Mesothelial cell of epicardium (in vitro differentiated cells): ENCODE measurements at regions not wholly inside any gene's neighbourhood (a gene's known extent, or its start where the extent isn't known, plus 50 kb on each side); places are given as distances from the start of the nearest gene placed in this dataset.

Experiments
- DNase-seq, 2 experiments: peaks; one replicate each; pipeline ENCODE4 v3.0.0; 2021; ENCODE audit warnings: low spot score in 2 of 2; ENCODE audit not compliant: unreplicated experiment in 2 of 2
- H3K27ac Mint-ChIP-seq: 2 replicates; pipeline ENCODE4 v1.8.0; 2021; ENCODE audit warnings: mixed read lengths
- H3K27me3 Mint-ChIP-seq: 2 replicates; pipeline ENCODE4 v1.8.0; 2021; ENCODE audit warnings: low read depth, mixed read lengths
- H3K36me3 Mint-ChIP-seq: 2 replicates; pipeline ENCODE4 v1.8.0; 2021; ENCODE audit warnings: mixed read lengths
- H3K4me1 Mint-ChIP-seq: 2 replicates; pipeline ENCODE4 v1.8.0; 2021; ENCODE audit warnings: mixed read lengths
- H3K4me3 Mint-ChIP-seq: 2 replicates; pipeline ENCODE4 v1.8.0; 2021; ENCODE audit warnings: mild to moderate bottlenecking, moderate library complexity, mixed read lengths
- H3K9me3 Mint-ChIP-seq: 2 replicates; pipeline ENCODE4 v1.8.0; 2021; ENCODE audit warnings: mixed read lengths
- CTCF ChIP-seq: fragments of 200-600 bp; sonication (generic); IDR thresholded peaks from one replicate; pipeline ENCODE4 v1.5.0; 2021; ENCODE audit warnings: antibody characterized with exemption; ENCODE audit not compliant: unreplicated experiment

- H3K36me3 Mint-ChIP-seq: no peaks in the 10 kb centered on the region
- H3K9me3 Mint-ChIP-seq: peaks cover 5% of the 10 kb centered on the region
- peaks cover 7% of the 10 kb centered on the region for H3K4me1 Mint-ChIP-seq
- H3K4me3 Mint-ChIP-seq: no peak overlapping the region
- no peaks in the 10 kb centered on the region for H3K27me3 Mint-ChIP-seq
- H3K27ac Mint-ChIP-seq: no peak overlapping the region
- DNase-seq: peak; percentile 37 to 71
- peak; percentile 56 for TF ChIP-seq CTCF
Observed at GRCh38 chr18:41745166-41746049, 209.6 kb upstream of the PIK3C3 start.

GRCh38 chr18:41744421-41745030, 210.5 kb upstream of the PIK3C3 start:
- DNase-seq: no peak
- peaks cover 8% of the 10 kb centered on the region for H3K9me3 Mint-ChIP-seq
- peak overlapping the region; percentile 5 for H3K4me3 Mint-ChIP-seq
- H3K27me3 Mint-ChIP-seq: no peaks in the 10 kb centered on the region
- peaks cover 7% of the 10 kb centered on the region for H3K4me1 Mint-ChIP-seq
- no peaks in the 10 kb centered on the region for H3K36me3 Mint-ChIP-seq
- no peak overlapping the region for H3K27ac Mint-ChIP-seq
- no peak for TF ChIP-seq CTCF

- H3K4me3 Mint-ChIP-seq: no peak overlapping the region
Observed at GRCh38 chr18:41737218-41737617, 217.8 kb upstream of the PIK3C3 start.

GRCh38 chr18:41734917-41735316, 220.1 kb upstream of the PIK3C3 start:
- Mint-ChIP-seq H3K27ac (no peak overlapping the region), H3K27me3 (no peaks in the 10 kb centered on the region), H3K36me3 (no peaks in the 10 kb centered on the region), H3K9me3 (peaks cover 3% of the 10 kb centered on the region), H3K4me3 (no peak overlapping the region), H3K4me1 (peaks cover 6% of the 10 kb centered on the region)
- no peak for DNase-seq
- TF ChIP-seq CTCF: no peak

More at GRCh38 chr18:41737218-41737617, 217.8 kb upstream of the PIK3C3 start:
- Mint-ChIP-seq H3K27ac (no peak overlapping the region), H3K4me1 (peaks cover 4% of the 10 kb centered on the region), H3K27me3 (no peaks in the 10 kb centered on the region), H3K9me3 (peaks cover 11% of the 10 kb centered on the region), H3K36me3 (no peaks in the 10 kb centered on the region)
- no peak for DNase-seq
- TF ChIP-seq CTCF: no peak

- no peaks in the 10 kb centered on the region for H3K27me3 Mint-ChIP-seq
- H3K9me3 Mint-ChIP-seq: no peaks in the 10 kb centered on the region
- no peak for TF ChIP-seq CTCF
- H3K4me1 Mint-ChIP-seq: peaks cover 6% of the 10 kb centered on the region
- H3K4me3 Mint-ChIP-seq: no peak overlapping the region
- H3K27ac Mint-ChIP-seq: no peak overlapping the region
- DNase-seq: no peak
- H3K36me3 Mint-ChIP-seq: no peaks in the 10 kb centered on the region
Observed at GRCh38 chr18:41732356-41732755, 222.7 kb upstream of the PIK3C3 start.
